SU-DHL-6 (cell line): ENCODE measurements at regions not wholly inside any gene's neighbourhood (a gene's known extent, or its start where the extent isn't known, plus 50 kb on each side); places are given as distances from the start of the nearest gene placed in this dataset.

Experiments used
- H2AFZ ChIP-seq: fragments of 200-600 bp; sonication (generic); 2 replicates; pipeline ENCODE4 v1.6.1; 2014; ENCODE audit warnings: low read depth, mild to moderate bottlenecking, moderate library complexity, mixed read lengths, antibody characterized with exemption, low read length; ENCODE audit not compliant: severe bottlenecking
- H3F3A ChIP-seq: fragments of 200-600 bp; shearing (Covaris generic); 2 replicates; pipeline ENCODE4 v1.6.0; 2016; ENCODE audit warnings: antibody characterized with exemption, mild to moderate bottlenecking; ENCODE audit not compliant: insufficient read depth
- H3K27ac ChIP-seq: fragments of 200-600 bp; sonication (generic); 2 replicates; pipeline ENCODE4 v1.5.1; 2016; ENCODE audit warnings: low read depth, mild to moderate bottlenecking, low read length, moderate library complexity, mixed read lengths
- H3K27me3 ChIP-seq: fragments of 200-600 bp; sonication (generic), shearing (Covaris generic); 2 replicates; pipeline ENCODE4 v1.6.0; 2014; ENCODE audit warnings: mild to moderate bottlenecking, low read length
- H3K36me3 ChIP-seq: fragments of 200-600 bp; sonication (generic); 2 replicates; pipeline ENCODE4 v1.6.1; 2014; ENCODE audit warnings: mild to moderate bottlenecking, low read length, mixed read lengths
- H3K4me2 ChIP-seq: fragments of 300-600, 200-600 bp; shearing (Covaris generic), sonication (generic); 2 replicates; pipeline ENCODE4 v1.6.0; 2014; ENCODE audit warnings: low read length, low read depth, mild to moderate bottlenecking; ENCODE audit not compliant: poor library complexity, severe bottlenecking
- H3K4me3 ChIP-seq: fragments of 200-600 bp; sonication (generic); 2 replicates; pipeline ENCODE4 v1.5.1; 2014; ENCODE audit warnings: antibody characterized with exemption, low read length, mild to moderate bottlenecking, mixed read lengths; ENCODE audit not compliant: insufficient read depth, poor library complexity, severe bottlenecking
- H3K79me2 ChIP-seq: fragments of 200-600 bp; sonication (generic); 2 replicates; pipeline ENCODE4 v1.6.1; 2014; ENCODE audit warnings: mild to moderate bottlenecking, low read length, moderate library complexity; ENCODE audit not compliant: insufficient read depth
- H3K9ac ChIP-seq: fragments of 200-600 bp; sonication (generic); 2 replicates; pipeline ENCODE4 v1.7.0; 2014; ENCODE audit warnings: mild to moderate bottlenecking, low read length
- H3K9me2 ChIP-seq: fragments of 200-600 bp; sonication (generic); replicated peaks from 2 replicates; pipeline ENCODE4 v1.6.1; 2014; ENCODE audit warnings: low read length; ENCODE audit not compliant: insufficient read depth
- H3K9me3 ChIP-seq: fragments of 200-600 bp; sonication (generic); 2 replicates; pipeline ENCODE4 v1.6.1; 2014; ENCODE audit warnings: low read length, mixed read lengths; ENCODE audit not compliant: insufficient read depth
- H4K20me1 ChIP-seq: fragments of 200-600 bp; sonication (generic); 2 replicates; pipeline ENCODE4 v1.6.1; 2014; ENCODE audit warnings: low read depth, mild to moderate bottlenecking, antibody characterized with exemption, low read length, moderate library complexity, mixed read lengths
- EZH2phosphoT487 ChIP-seq: fragments of 200-600 bp; sonication (generic), shearing (Covaris generic); conservative IDR thresholded peaks from 2 replicates; pipeline ENCODE4 v1.6.1; 2018; ENCODE audit warnings: mild to moderate bottlenecking, antibody characterized with exemption, low read length, moderate library complexity, mixed read lengths
- TF ChIP-seq, protein P1 (sequence below): fragments of 200-600 bp; sonication (generic); IDR thresholded peaks from one replicate; pipeline ENCODE4 v1.5.1; 2017; ENCODE audit warnings: antibody characterized with exemption, mild to moderate bottlenecking, low read length, moderate library complexity; ENCODE audit not compliant: insufficient read depth, poor library complexity, severe bottlenecking

DNA sequence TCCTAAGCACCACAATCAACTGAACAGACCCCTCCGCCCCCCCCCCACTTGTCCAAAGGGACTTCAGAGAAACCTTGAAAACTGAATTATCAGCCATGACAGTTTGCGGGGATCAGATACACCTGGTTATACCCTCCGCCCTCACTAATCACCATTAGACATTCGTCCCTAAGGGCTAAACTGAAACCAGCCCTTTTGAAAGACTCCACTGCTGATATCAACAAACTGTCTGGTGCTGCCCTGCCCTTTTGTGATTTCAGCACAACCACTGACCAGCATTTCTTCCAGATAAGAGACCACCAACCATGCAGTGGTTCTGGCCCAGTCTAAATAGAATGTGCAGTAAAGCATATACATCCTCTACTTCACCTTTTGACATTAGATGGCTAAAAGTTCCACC, 1422.9 kb downstream of the EFNB2 start:
- Histone ChIP-seq H3K79me2 (no peaks in the 10 kb centered on the region), H2AFZ (no peak overlapping the region), H3F3A (no peaks in the 10 kb centered on the region), H3K9me2 (no peaks in the 10 kb centered on the region), H3K27me3 (no peaks in the 10 kb centered on the region), H3K9me3 (no peaks in the 10 kb centered on the region), H3K4me3 (no peak overlapping the region), H3K4me2 (no peak overlapping the region), H4K20me1 (no peaks in the 10 kb centered on the region), H3K9ac (no peak overlapping the region), H3K27ac (no peak overlapping the region), H3K36me3 (no peaks in the 10 kb centered on the region)
- TF ChIP-seq, protein P1, sequence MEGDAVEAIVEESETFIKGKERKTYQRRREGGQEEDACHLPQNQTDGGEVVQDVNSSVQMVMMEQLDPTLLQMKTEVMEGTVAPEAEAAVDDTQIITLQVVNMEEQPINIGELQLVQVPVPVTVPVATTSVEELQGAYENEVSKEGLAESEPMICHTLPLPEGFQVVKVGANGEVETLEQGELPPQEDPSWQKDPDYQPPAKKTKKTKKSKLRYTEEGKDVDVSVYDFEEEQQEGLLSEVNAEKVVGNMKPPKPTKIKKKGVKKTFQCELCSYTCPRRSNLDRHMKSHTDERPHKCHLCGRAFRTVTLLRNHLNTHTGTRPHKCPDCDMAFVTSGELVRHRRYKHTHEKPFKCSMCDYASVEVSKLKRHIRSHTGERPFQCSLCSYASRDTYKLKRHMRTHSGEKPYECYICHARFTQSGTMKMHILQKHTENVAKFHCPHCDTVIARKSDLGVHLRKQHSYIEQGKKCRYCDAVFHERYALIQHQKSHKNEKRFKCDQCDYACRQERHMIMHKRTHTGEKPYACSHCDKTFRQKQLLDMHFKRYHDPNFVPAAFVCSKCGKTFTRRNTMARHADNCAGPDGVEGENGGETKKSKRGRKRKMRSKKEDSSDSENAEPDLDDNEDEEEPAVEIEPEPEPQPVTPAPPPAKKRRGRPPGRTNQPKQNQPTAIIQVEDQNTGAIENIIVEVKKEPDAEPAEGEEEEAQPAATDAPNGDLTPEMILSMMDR, result no peak
- no peak for TF ChIP-seq EZH2phosphoT487

DNA sequence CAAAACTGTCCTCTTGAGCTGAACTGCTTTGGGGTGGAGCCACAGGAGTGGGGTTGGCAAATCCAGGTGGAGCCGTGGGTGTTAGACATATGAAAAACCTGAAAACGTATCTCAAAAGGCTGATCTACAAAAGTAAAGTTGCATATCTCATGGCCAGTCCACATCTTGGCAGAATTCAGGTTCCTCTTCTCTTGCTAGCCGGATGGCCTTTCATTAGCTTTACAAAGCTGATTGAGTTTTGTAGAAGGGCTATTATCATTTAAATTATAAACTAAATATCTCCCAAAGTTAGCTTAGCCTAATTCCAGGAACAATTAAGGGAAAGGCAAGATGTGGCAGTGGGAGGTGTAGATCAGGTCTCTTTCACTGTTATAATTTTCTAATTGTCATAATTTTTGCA, 1427.7 kb downstream of the EFNB2 start:
- Histone ChIP-seq H3K27ac (no peak overlapping the region), H2AFZ (no peak overlapping the region), H3F3A (no peaks in the 10 kb centered on the region), H3K79me2 (no peaks in the 10 kb centered on the region), H3K4me3 (no peak overlapping the region), H3K9ac (no peak overlapping the region), H3K9me3 (no peaks in the 10 kb centered on the region), H3K27me3 (no peaks in the 10 kb centered on the region), H3K9me2 (no peaks in the 10 kb centered on the region), H4K20me1 (no peaks in the 10 kb centered on the region), H3K4me2 (no peak overlapping the region), H3K36me3 (no peaks in the 10 kb centered on the region)
- TF ChIP-seq, protein P1, result no peak
- no peak for TF ChIP-seq EZH2phosphoT487

DNA sequence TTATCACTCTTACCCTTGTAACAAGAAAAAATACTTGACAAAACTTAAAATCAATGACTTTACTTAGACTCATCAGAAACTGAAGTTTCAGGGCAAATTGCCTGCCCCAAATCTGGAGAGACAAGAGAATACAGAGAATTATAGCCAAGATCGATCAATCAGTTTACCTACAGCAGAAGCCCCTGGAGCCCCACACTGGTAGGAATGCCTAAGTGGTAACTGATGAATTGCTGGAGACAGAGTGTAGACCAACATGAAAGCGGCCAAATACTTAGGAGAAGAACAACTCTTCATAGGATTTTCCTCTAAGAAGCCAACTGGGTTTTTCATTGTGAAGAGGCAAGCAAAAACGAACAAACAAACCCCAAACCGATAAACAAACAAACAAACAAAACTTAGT, 1430.0 kb downstream of the EFNB2 start:
- Histone ChIP-seq H3K9me3 (no peaks in the 10 kb centered on the region), H3K79me2 (no peaks in the 10 kb centered on the region), H3K27me3 (no peaks in the 10 kb centered on the region), H3K27ac (no peak overlapping the region), H3K4me3 (no peak overlapping the region), H2AFZ (no peak overlapping the region), H3K36me3 (no peaks in the 10 kb centered on the region), H3K9ac (no peak overlapping the region), H3K4me2 (no peak overlapping the region), H3K9me2 (no peaks in the 10 kb centered on the region), H3F3A (no peaks in the 10 kb centered on the region), H4K20me1 (no peaks in the 10 kb centered on the region)
- no peak for TF ChIP-seq EZH2phosphoT487

DNA sequence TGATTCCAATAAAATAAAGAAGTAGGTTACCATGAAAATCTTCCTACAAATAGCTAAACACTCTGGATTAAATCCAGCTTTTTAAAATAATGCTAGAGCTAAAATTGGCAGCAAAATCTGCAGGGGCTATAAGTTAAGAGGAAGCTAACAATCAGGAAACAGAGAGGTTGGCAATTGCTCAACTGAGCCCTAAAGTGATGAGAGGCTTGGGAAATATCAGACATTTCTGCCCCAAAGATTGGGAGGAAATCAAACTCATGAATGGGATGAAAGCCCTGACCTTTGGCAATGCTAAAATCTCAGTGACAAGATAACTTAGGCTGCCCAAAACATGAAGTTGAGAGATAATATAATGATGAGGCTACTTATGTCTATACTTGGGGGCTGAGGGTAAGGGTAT, 1437.9 kb downstream of the EFNB2 start:
- H3K9ac ChIP-seq, result no peak overlapping the region

More for the DNA sequence above, 1437.9 kb downstream of the EFNB2 start:
- H3K9me3 ChIP-seq, result no peaks in the 10 kb centered on the region
- H3K36me3 ChIP-seq, result no peaks in the 10 kb centered on the region
- H3K4me3 ChIP-seq, result no peak overlapping the region
- H3K27me3 ChIP-seq, result no peaks in the 10 kb centered on the region
- no peaks in the 10 kb centered on the region for H3K79me2 ChIP-seq
- H3K4me2 ChIP-seq, result no peak overlapping the region
- H2AFZ ChIP-seq, result no peak overlapping the region
- no peaks in the 10 kb centered on the region for H3F3A ChIP-seq
- H3K9me2 ChIP-seq, result no peaks in the 10 kb centered on the region
- H4K20me1 ChIP-seq, result no peaks in the 10 kb centered on the region
- H3K27ac ChIP-seq, result no peak overlapping the region
- TF ChIP-seq EZH2phosphoT487, result no peak
- TF ChIP-seq, protein P1, result no peak
